HepG2 (cell line): ENCODE measurements at regions not wholly inside any gene's neighbourhood (a gene's known extent, or its start where the extent isn't known, plus 50 kb on each side); places are given as distances from the start of the nearest gene placed in this dataset.

Experiments
- ATAC-seq: fragments of 200-7000 bp; cut with Tn5 transposase; 3 replicates; pipeline ENCODE4 v1.9.1; 2020; ENCODE audit warnings: mild to moderate bottlenecking, moderate library complexity
- BruUV-seq: library from RNA; stranded (reverse); fragments of 400-500 nt; replicated peaks from 2 replicates; lab custom pipeline; 2021; lab: Mats Ljungman, UMichigan
- CTCF ChIA-PET: fragments of 300-600 bp; formaldehyde crosslinking; extraction: SDS; loops from one replicate; lab custom pipeline; 2021; ENCODE audit warnings: low total read pairs, inconsistent platforms, low intra/inter-chr PET ratio; lab: Yijun Ruan, JAX
- POLR2A ChIA-PET: fragments of 350-600 bp; sonication (Branson Sonifier 250); formaldehyde crosslinking; loops from one replicate; lab custom pipeline; 2020; ENCODE audit warnings: antibody characterized with exemption, inconsistent platforms; lab: Yijun Ruan, JAX
- DNase-seq: peaks from one replicate; pipeline ENCODE4 v3.0.0-alpha.2; 2015; ENCODE audit warnings: low spot score
- FAIRE-seq: peaks from 3 replicates; lab custom pipeline; 2011; peaks lifted over from hg19 to GRCh38; lab: Jason Lieb, UNC
- H2AFZ ChIP-seq: one replicate; pipeline ENCODE4 v1.6.1; 2011; ENCODE audit warnings: low read length, inconsistent platforms
- H3K27ac ChIP-seq: fragments of 300-600 bp; 3 replicates; pipeline ENCODE4 v1.8.0; 2011; ENCODE audit warnings: mixed run types, mild to moderate bottlenecking, mixed read lengths, low read length, inconsistent platforms; ENCODE audit not compliant: insufficient read depth; ENCODE audit errors: extremely low read length
- H3K27me3 ChIP-seq, 2 experiments: fragments of 200-600 bp in 1 of 2; 2 replicates in 1 of 2; 3 replicates in 1 of 2; pipeline versions ENCODE4 v1.6.0 to v1.8.0; 2011; ENCODE audit warnings: low read length in 2 of 2, mild to moderate bottlenecking in 2 of 2, moderate library complexity in 2 of 2, inconsistent platforms in 1 of 2; ENCODE audit not compliant: insufficient read depth in 2 of 2, control insufficient read depth in 1 of 2
- H3K36me3 ChIP-seq, 2 experiments: fragments of 200-600 bp in 1 of 2; replicated peaks in 1 of 2; 2 replicates in 1 of 2; 3 replicates in 1 of 2; pipeline versions ENCODE4 v1.5.1 to v1.8.0; 2011; ENCODE audit warnings: low read length in 2 of 2, inconsistent platforms in 1 of 2; ENCODE audit not compliant: insufficient read depth in 2 of 2, control insufficient read depth in 1 of 2
- H3K4me1 ChIP-seq: 2 replicates; pipeline ENCODE4 v1.5.1; 2012; ENCODE audit warnings: low read length, inconsistent platforms; ENCODE audit not compliant: insufficient read depth
- H3K4me2 ChIP-seq: 2 replicates; pipeline ENCODE4 v1.6.0; 2011; ENCODE audit warnings: low read depth, low read length, inconsistent platforms
- H3K4me3 ChIP-seq, 3 experiments: fragments of 200-600 bp in 1 of 3; sonication (generic), shearing (Covaris generic) in 1 of 3; replicated peaks in 1 of 3; 2 replicates each; pipeline ENCODE4 v1.5.1; 2011 to 2016; ENCODE audit warnings: low read length in 3 of 3, inconsistent platforms in 2 of 3, low read depth in 2 of 3, mild to moderate bottlenecking in 2 of 3, control low read depth in 1 of 3, mixed read lengths in 1 of 3; ENCODE audit not compliant: insufficient read depth in 1 of 3
- H3K79me2 ChIP-seq: one replicate; pipeline ENCODE4 v1.6.1; 2011; ENCODE audit warnings: low read length, inconsistent platforms; ENCODE audit not compliant: insufficient read depth
- H3K9ac ChIP-seq: 2 replicates; pipeline ENCODE4 v1.6.0; 2011; ENCODE audit warnings: mild to moderate bottlenecking, low read depth, low read length, inconsistent platforms; ENCODE audit not compliant: insufficient read depth
- H3K9me3 ChIP-seq: 2 replicates; pipeline ENCODE4 v1.5.1; 2012; ENCODE audit warnings: mild to moderate bottlenecking, low read length
- H4K20me1 ChIP-seq: 2 replicates; pipeline ENCODE4 v1.6.0; 2011; ENCODE audit warnings: inconsistent platforms, mild to moderate bottlenecking, low read length, moderate library complexity; ENCODE audit not compliant: insufficient read depth
- BCL3 ChIP-seq: sonication (generic); formaldehyde crosslinking; IDR thresholded peaks from 2 replicates; pipeline ENCODE4 v1.5.1; 2020; ENCODE audit warnings: mild to moderate bottlenecking, missing genetic modification reagents, moderate library complexity
- DNMT1 ChIP-seq: sonication (generic); formaldehyde crosslinking; IDR thresholded peaks from 2 replicates; pipeline ENCODE4 v1.5.1; 2020; ENCODE audit warnings: mild to moderate bottlenecking, missing genetic modification reagents
- DR1 ChIP-seq: sonication (generic); formaldehyde crosslinking; IDR thresholded peaks from 2 replicates; pipeline ENCODE4 v1.8.0; 2021; ENCODE audit warnings: mild to moderate bottlenecking, missing genetic modification reagents, inconsistent platforms
- GLI4 ChIP-seq: sonication (generic); formaldehyde crosslinking; IDR thresholded peaks from 2 replicates; pipeline ENCODE4 v1.5.1; 2020; ENCODE audit warnings: missing genetic modification reagents, mild to moderate bottlenecking, moderate library complexity, borderline replicate concordance
- HOXA7 ChIP-seq: sonication (generic); formaldehyde crosslinking; IDR thresholded peaks from 2 replicates; pipeline ENCODE4 v1.8.1; 2022; ENCODE audit warnings: mild to moderate bottlenecking, missing genetic modification reagents, moderate library complexity
- MIER3 ChIP-seq: IDR thresholded peaks from 2 replicates; pipeline ENCODE4 v1.6.1; 2016; ENCODE audit warnings: missing compliant biosample characterization, borderline replicate concordance
- MYPOP ChIP-seq: sonication (generic); formaldehyde crosslinking; IDR thresholded peaks from 2 replicates; pipeline ENCODE4 v1.8.1; 2023; ENCODE audit warnings: mild to moderate bottlenecking, moderate library complexity, missing genetic modification reagents
- RAD51 ChIP-seq: fragments of 450-650 bp; IDR thresholded peaks from 2 replicates; pipeline ENCODE4 v1.6.1; 2016; ENCODE audit warnings: borderline replicate concordance
- THAP8 ChIP-seq: sonication (generic); formaldehyde crosslinking; IDR thresholded peaks from 2 replicates; pipeline ENCODE4 v1.5.1; 2020; ENCODE audit warnings: missing genetic modification reagents, mild to moderate bottlenecking, borderline replicate concordance
- ZBTB42 ChIP-seq: sonication (generic); formaldehyde crosslinking; IDR thresholded peaks from 2 replicates; pipeline ENCODE4 v1.5.0; 2020; ENCODE audit warnings: mild to moderate bottlenecking, missing genetic modification reagents
- ZIK1 ChIP-seq: sonication (generic); formaldehyde crosslinking; IDR thresholded peaks from 2 replicates; pipeline ENCODE4 v1.5.0; 2020; ENCODE audit warnings: mild to moderate bottlenecking, low read depth, missing genetic modification reagents, borderline replicate concordance
- ZSCAN31 ChIP-seq: sonication (generic); formaldehyde crosslinking; IDR thresholded peaks from 2 replicates; pipeline ENCODE4 v1.5.0; 2020; ENCODE audit warnings: low read depth, mild to moderate bottlenecking, missing genetic modification reagents
- ZZZ3 ChIP-seq: sonication (generic); formaldehyde crosslinking; IDR thresholded peaks from 2 replicates; pipeline ENCODE4 v1.4.0; 2020; ENCODE audit warnings: missing genetic modification reagents, mild to moderate bottlenecking, borderline replicate concordance
- WGBS: methylation state at CpG from one replicate; pipeline ENCODE4 v1.1.6; 2017; ENCODE audit warnings: low lambda C conversion rate; 5-methylcytosine and 5-hydroxymethylcytosine counted together
- in situ Hi-C: cut with HindIII; loops from 2 replicates; pipeline ENCODE4 v1.10.0; 2017; ENCODE audit warnings: low pct_unique_long_range_greater_than_20kb; ENCODE audit not compliant: extremely low pct_ligation_motif_present
- intact Hi-C: fragments of 100-400 bp; cut with micrococcal nuclease; formaldehyde crosslinking; loops from one replicate; pipeline ENCODE4 v1.10.0; 2022; ENCODE audit not compliant: unreplicated experiment

GRCh38 chr2:7766088-7766722 lies 849.0 kb downstream of the RNF144A start:
- TF ChIP-seq DNMT1 (CRISPR knock-in tag), result no peak
- TF ChIP-seq HOXA7 (CRISPR knock-in tag), result no peak
- TF ChIP-seq DR1 (CRISPR knock-in tag), result no peak
- no peak for TF ChIP-seq ZBTB42 (CRISPR knock-in tag)
- no peak for TF ChIP-seq THAP8 (CRISPR knock-in tag)
- no peak for TF ChIP-seq MYPOP (CRISPR knock-in tag)
- TF ChIP-seq RAD51, result no peak
- no peak for TF ChIP-seq ZZZ3 (CRISPR knock-in tag)
- no peak for TF ChIP-seq ZIK1 (CRISPR knock-in tag)
- TF ChIP-seq ZSCAN31 (CRISPR knock-in tag), result no peak
- no peak for TF ChIP-seq BCL3 (CRISPR knock-in tag)
- TF ChIP-seq GLI4 (CRISPR knock-in tag), result no peak
- no peak for TF ChIP-seq MIER3
- no peak for FAIRE-seq
- H3K36me3 ChIP-seq, result no peaks in the 10 kb centered on the region
- no peaks in the 10 kb centered on the region for H3K79me2 ChIP-seq
- no TSS peak for BruUV-seq
- 45% methylated on average over 8 of the region's 8 CpGs for WGBS
- no peaks in the 10 kb centered on the region for H3K27me3 ChIP-seq
- no peak for DNase-seq
- no peak overlapping the region for H3K4me2 ChIP-seq
- no peak overlapping the region for H3K9ac ChIP-seq
- intact Hi-C loops, result no loop called here
- in situ Hi-C loops, result no loop called here
- CTCF ChIA-PET, result no interaction called here
- ATAC-seq, result no peak
- peaks cover 25% of the 10 kb centered on the region for H3K9me3 ChIP-seq
- H2AFZ ChIP-seq, result no peak overlapping the region
- H4K20me1 ChIP-seq, result no peaks in the 10 kb centered on the region
- no peak overlapping the region for H3K4me3 ChIP-seq
- no peaks in the 10 kb centered on the region for H3K4me1 ChIP-seq
- POLR2A ChIA-PET, result no interaction called here
- no peak overlapping the region for H3K27ac ChIP-seq
